Tibial artery (tissue), 4 donors: ENCODE measurements at regions not wholly inside any gene's neighbourhood (a gene's known extent, or its start where the extent isn't known, plus 50 kb on each side); places are given as distances from the start of the nearest gene placed in this dataset.

Experiments used
- DNase-seq, 2 donors: peaks; one replicate each; pipeline ENCODE4 v3.0.0-alpha.2; 2019
- H3K27ac ChIP-seq, 2 donors: fragments of 200-600 bp; sonication (generic) in 1 of 2; 1 replicate in 1 of 2; 2 replicates in 1 of 2; pipeline ENCODE4 v1.5.1; 2018 to 2019; ENCODE audit warnings: mild to moderate bottlenecking in 1 of 2
- H3K27me3 ChIP-seq, 2 donors: fragments of 200-600 bp; sonication (generic) in 1 of 2; one replicate each; pipeline versions ENCODE4 v1.5.1 to v1.6.0; 2016 to 2019
- H3K36me3 ChIP-seq, 3 donors: fragments of 200-600 bp; sonication (generic) in 2 of 3; one replicate each; pipeline ENCODE4 v1.5.1; 2016 to 2019; ENCODE audit warnings: mild to moderate bottlenecking in 2 of 3
- H3K4me1 ChIP-seq, 4 donors: fragments of 200-600 bp; sonication (generic) in 2 of 4; 1 replicate in 3 of 4; 2 replicates in 1 of 4; pipeline ENCODE4 v1.5.1; 2016 to 2019
- H3K4me3 ChIP-seq, 2 donors: fragments of 200-600 bp; sonication (generic) in 1 of 2; 1 replicate in 1 of 2; 2 replicates in 1 of 2; pipeline ENCODE4 v1.5.1; 2018 to 2019; ENCODE audit warnings: mild to moderate bottlenecking in 2 of 2
- H3K9me3 ChIP-seq, 3 donors: fragments of 200-600 bp; sonication (generic) in 1 of 3; one replicate each; pipeline ENCODE4 v1.5.1; 2016 to 2019
- CTCF ChIP-seq, 2 experiments: fragments of 200-600 bp in 1 of 2; fragments of 450-650 bp in 1 of 2; IDR thresholded peaks; one replicate each; pipeline ENCODE4 v1.5.1; 2017 to 2019; ENCODE audit warnings: antibody characterized with exemption in 2 of 2, mild to moderate bottlenecking in 1 of 2, moderate library complexity in 1 of 2
- intact Hi-C: fragments of 100-400 bp; cut with DNase I; formaldehyde crosslinking; loops from one replicate; pipeline ENCODE4 v1.15.0; 2023; ENCODE audit warnings: low total_unique reads

- no peaks in the 10 kb centered on the region for H3K9me3 ChIP-seq
- H3K27me3 ChIP-seq = no peaks in the 10 kb centered on the region
- TF ChIP-seq CTCF (IDR thresholded peaks at IDR 0.05) = no peak
- DNase-seq = no peak
- intact Hi-C loops = loop anchor here (10.0 kb wide), 1 partner anchor 377 kb away; the partner anchor contains the start of gene OSR1
- H3K4me1 ChIP-seq = peaks cover 0 to 16% (median 5%) of the 10 kb centered on the region in 4 donors
- H3K27ac ChIP-seq = no peak overlapping the region
- H3K36me3 ChIP-seq = no peaks in the 10 kb centered on the region
- H3K4me3 ChIP-seq = no peak overlapping the region
Observed at GRCh38 chr2:19731515-19731914, 170.3 kb downstream of the TTC32 start.

- no peak for DNase-seq
- Histone ChIP-seq H3K4me1 (peaks cover 0 to 16% (median 5%) of the 10 kb centered on the region in 4 donors), H3K27me3 (no peaks in the 10 kb centered on the region), H3K9me3 (no peaks in the 10 kb centered on the region), H3K36me3 (no peaks in the 10 kb centered on the region), H3K27ac (no peak overlapping the region), H3K4me3 (no peak overlapping the region)
- intact Hi-C loops = loop anchor here (10.0 kb wide), 1 partner anchor 376 kb away; the partner anchor contains the start of gene OSR1
- TF ChIP-seq CTCF (IDR thresholded peaks at IDR 0.05) = no peak
Observed at GRCh38 chr2:19731037-19731436, 170.7 kb downstream of the TTC32 start.

GRCh38 chr2:19728125-19728524 lies 173.7 kb downstream of the TTC32 start:
- Histone ChIP-seq H3K36me3 (no peaks in the 10 kb centered on the region), H3K4me1 (peaks cover 0 to 1% (median 0%) of the 10 kb centered on the region in 4 donors), H3K27me3 (no peaks in the 10 kb centered on the region), H3K27ac (no peak overlapping the region), H3K4me3 (no peak overlapping the region), H3K9me3 (no peaks in the 10 kb centered on the region)
- TF ChIP-seq CTCF (IDR thresholded peaks at IDR 0.05) = no peak
- no peak for DNase-seq
- intact Hi-C loops = no loop called here

- no peaks in the 10 kb centered on the region for H3K36me3 ChIP-seq
- H3K27me3 ChIP-seq = no peaks in the 10 kb centered on the region
- DNase-seq = no peak
- H3K9me3 ChIP-seq = no peaks in the 10 kb centered on the region
- intact Hi-C loops = no loop called here
- no peak overlapping the region for H3K27ac ChIP-seq
- no peak for TF ChIP-seq CTCF (IDR thresholded peaks at IDR 0.05)
- no peak overlapping the region for H3K4me3 ChIP-seq
- H3K4me1 ChIP-seq = no peaks in the 10 kb centered on the region
Observed at GRCh38 chr2:19725392-19725791, 176.4 kb downstream of the TTC32 start.

- Histone ChIP-seq H3K9me3 (no peaks in the 10 kb centered on the region), H3K27ac (no peak overlapping the region), H3K27me3 (no peaks in the 10 kb centered on the region), H3K36me3 (no peaks in the 10 kb centered on the region), H3K4me1 (no peaks in the 10 kb centered on the region), H3K4me3 (no peak overlapping the region)
- intact Hi-C loops = no loop called here
- TF ChIP-seq CTCF (IDR thresholded peaks at IDR 0.05) = no peak
- DNase-seq = no peak
Observed at GRCh38 chr2:19723021-19723420, 178.8 kb downstream of the TTC32 start.

DNA sequence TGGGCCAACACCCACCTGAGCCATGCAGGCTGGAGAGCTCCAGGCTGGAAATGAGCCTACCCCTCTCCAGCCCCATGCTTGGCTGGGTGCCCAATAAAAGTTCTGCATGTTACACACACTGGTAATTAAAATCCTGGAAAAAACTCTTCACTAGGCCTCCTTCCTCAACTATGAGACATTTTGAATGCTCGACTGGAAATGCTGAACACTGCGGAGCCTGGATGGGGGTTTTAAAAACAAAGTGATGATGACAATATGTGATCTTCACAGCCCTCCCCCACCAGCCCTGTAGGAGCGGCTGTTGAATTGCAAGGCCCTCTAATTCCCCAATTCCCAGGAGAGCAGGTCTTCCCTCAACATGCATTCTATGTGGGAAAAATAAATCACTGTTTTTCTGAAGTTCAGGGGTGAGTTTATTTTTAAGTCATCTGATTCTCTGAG lies 179.2 kb downstream of the TTC32 start:
- no peak for TF ChIP-seq CTCF (IDR thresholded peaks at IDR 0.05)
- no peaks in the 10 kb centered on the region for H3K36me3 ChIP-seq
- intact Hi-C loops = no loop called here
- DNase-seq = no peak
- no peak overlapping the region for H3K27ac ChIP-seq
- H3K27me3 ChIP-seq = no peaks in the 10 kb centered on the region
- H3K9me3 ChIP-seq = no peaks in the 10 kb centered on the region
- no peaks in the 10 kb centered on the region for H3K4me1 ChIP-seq
- H3K4me3 ChIP-seq = no peak overlapping the region
